ENCODE measurements at regions not wholly inside any gene's neighbourhood (a gene's known extent, or its start where the extent isn't known, plus 50 kb on each side); places are given as distances from the start of the nearest gene placed in this dataset.

DNA sequence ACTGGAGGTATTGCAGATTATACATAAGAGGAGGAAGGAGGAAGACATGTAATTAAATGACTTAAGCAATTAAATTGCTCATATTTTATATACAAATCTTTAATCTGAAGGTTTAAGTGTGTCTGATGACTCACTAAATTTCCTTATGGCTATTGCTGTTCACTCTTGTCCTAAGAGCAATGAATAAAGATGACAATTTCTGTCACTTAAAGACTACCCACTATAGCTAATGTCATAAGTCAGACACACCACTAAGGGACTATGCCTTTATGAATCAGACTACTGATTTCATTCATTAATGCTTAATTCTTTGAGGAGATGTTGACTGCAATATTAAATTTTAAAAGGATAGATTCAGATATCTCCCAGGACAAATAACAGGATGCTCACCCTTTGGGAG lies 1514.7 kb downstream of the PCDH18 start:
- no peaks in the 10 kb centered on the region for H3K4me1 ChIP-seq
- no peaks in the 10 kb centered on the region for H3K36me3 ChIP-seq
- H3K27ac ChIP-seq, result no peak overlapping the region
- DNase-seq, result no peak
- ATAC-seq, result no peak
- peaks cover 3% of the 10 kb centered on the region for H3K9me3 ChIP-seq
- H3K4me3 ChIP-seq, result no peak overlapping the region
- no peaks in the 10 kb centered on the region for H3K27me3 ChIP-seq (ENCODE audit: low read depth)
- TF ChIP-seq, protein P1, sequence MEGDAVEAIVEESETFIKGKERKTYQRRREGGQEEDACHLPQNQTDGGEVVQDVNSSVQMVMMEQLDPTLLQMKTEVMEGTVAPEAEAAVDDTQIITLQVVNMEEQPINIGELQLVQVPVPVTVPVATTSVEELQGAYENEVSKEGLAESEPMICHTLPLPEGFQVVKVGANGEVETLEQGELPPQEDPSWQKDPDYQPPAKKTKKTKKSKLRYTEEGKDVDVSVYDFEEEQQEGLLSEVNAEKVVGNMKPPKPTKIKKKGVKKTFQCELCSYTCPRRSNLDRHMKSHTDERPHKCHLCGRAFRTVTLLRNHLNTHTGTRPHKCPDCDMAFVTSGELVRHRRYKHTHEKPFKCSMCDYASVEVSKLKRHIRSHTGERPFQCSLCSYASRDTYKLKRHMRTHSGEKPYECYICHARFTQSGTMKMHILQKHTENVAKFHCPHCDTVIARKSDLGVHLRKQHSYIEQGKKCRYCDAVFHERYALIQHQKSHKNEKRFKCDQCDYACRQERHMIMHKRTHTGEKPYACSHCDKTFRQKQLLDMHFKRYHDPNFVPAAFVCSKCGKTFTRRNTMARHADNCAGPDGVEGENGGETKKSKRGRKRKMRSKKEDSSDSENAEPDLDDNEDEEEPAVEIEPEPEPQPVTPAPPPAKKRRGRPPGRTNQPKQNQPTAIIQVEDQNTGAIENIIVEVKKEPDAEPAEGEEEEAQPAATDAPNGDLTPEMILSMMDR (IDR thresholded peaks at IDR 0.05), result no peak
- intact Hi-C loops (cut with DNase I), result no loop called here

DNA sequence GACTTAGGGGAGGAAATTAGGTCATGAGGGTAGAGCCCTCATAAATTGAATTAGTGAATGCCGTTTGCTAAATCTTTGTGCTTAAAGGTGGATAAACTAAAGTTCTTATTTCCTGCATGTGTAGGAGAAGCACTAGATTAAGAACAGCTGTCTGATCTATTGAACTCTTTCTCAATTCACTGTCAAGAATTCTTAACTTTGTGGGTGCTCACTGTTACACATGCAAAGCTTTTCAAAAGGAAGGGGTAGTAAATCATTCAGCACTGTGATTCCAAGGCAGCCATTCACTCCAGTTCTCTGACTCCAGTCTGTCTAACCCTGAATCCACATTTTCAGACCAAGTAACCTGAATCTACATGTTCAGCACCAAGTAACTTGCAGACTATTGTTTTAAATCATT lies 1520.1 kb downstream of the PCDH18 start:
- no peak overlapping the region for H3K27ac ChIP-seq
- DNase-seq (no peak), ATAC-seq (no peak)
- intact Hi-C loops (cut with DNase I), result no loop called here
- H3K36me3 ChIP-seq, result no peaks in the 10 kb centered on the region
- H3K27me3 ChIP-seq (ENCODE audit: low read depth), result no peaks in the 10 kb centered on the region
- TF ChIP-seq, protein P1 (IDR thresholded peaks at IDR 0.05), result no peak
- no peaks in the 10 kb centered on the region for H3K4me1 ChIP-seq
- no peak overlapping the region for H3K4me3 ChIP-seq
- no peaks in the 10 kb centered on the region for H3K9me3 ChIP-seq

DNA sequence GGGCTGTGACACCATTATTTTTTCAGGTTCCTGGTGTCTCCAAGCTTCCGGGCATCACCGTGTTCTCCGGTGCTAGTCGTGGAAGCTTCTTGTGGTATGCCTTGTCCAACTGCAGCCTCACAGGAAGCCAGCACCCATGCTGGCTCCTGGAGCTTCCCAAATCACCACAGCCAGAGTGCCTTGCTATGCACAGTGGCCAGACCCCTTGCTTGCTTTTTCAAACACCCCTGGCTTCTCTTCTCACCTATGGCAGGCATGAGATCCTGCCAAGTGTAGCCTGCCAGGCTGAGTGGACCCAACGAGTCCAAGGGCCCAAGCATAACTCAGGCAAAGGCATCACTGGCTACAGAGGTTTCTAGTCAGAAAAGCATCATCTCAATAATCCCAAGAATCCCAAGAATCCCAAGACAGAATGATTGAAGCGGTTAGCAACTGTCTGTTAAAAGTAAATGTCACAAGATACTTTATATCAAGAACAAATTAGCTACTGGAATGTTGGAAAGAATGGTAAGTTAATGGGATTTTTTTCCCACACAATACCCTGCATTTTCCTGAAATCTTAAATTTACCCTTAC lies 1522.9 kb downstream of the PCDH18 start:
- TF ChIP-seq, protein P1 (IDR thresholded peaks at IDR 0.05), result no peak
- intact Hi-C loops (cut with DNase I), result no loop called here
- no peaks in the 10 kb centered on the region for H3K9me3 ChIP-seq
- DNase-seq (no peak), ATAC-seq (no peak)
- H3K36me3 ChIP-seq, result no peaks in the 10 kb centered on the region
- H3K4me1 ChIP-seq, result no peaks in the 10 kb centered on the region
- no peak overlapping the region for H3K4me3 ChIP-seq
- no peak overlapping the region for H3K27ac ChIP-seq
- H3K27me3 ChIP-seq (ENCODE audit: low read depth), result no peaks in the 10 kb centered on the region

DNA sequence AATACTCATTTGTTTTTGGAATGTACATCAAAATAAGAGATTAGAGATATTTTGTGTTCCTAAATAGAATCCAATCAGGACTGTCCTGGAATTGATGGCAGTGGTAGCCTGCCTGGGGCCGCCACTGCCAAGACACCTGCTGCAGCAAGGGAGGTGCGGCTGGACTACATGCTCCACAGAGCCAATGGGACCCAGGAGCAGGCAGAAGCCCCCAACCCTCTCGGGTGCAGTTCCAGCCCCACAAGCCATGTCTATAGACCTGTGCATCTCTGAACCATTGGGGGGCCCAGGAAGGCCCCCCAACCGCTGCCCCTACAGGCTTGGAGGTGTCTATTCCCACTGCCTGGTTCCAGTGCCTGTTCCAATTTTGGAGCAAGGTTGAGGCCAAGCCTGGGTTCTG lies 1524.3 kb downstream of the PCDH18 start:
- ATAC-seq, result peak in 1 of 2 donors; percentile 38
- no peak overlapping the region for H3K4me3 ChIP-seq
- DNase-seq, result no peak
- no peaks in the 10 kb centered on the region for H3K4me1 ChIP-seq
- intact Hi-C loops (cut with DNase I), result no loop called here
- no peaks in the 10 kb centered on the region for H3K36me3 ChIP-seq
- no peaks in the 10 kb centered on the region for H3K9me3 ChIP-seq
- H3K27me3 ChIP-seq (ENCODE audit: low read depth), result no peaks in the 10 kb centered on the region
- TF ChIP-seq, protein P1 (IDR thresholded peaks at IDR 0.05), result no peak
- no peak overlapping the region for H3K27ac ChIP-seq

DNA sequence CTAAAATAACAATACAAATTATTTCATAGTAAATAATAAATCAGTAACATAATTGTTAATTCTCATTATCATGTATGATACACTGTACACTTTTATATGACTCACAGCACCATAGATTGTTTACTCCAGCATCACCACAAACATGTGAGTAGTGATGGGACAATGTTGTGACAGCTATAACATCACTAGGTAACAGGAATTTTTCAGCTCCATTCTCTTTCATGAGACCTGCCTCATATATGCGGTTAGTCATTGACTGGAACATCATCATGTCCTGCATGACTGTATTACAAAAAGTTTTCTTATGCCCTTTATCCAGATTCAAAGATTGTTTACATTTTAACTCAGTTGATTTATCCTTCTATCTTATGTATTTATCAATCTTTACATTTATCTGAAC lies 1530.0 kb downstream of the PCDH18 start:
- TF ChIP-seq, protein P1 (IDR thresholded peaks at IDR 0.05), result no peak
- Histone ChIP-seq H3K27ac (no peak overlapping the region), H3K27me3 (ENCODE audit: low read depth) (no peaks in the 10 kb centered on the region), H3K36me3 (no peaks in the 10 kb centered on the region), H3K9me3 (no peaks in the 10 kb centered on the region), H3K4me1 (no peaks in the 10 kb centered on the region), H3K4me3 (no peak overlapping the region)
- DNase-seq (no peak), ATAC-seq (no peak)
- intact Hi-C loops (cut with DNase I), result no loop called here

DNA sequence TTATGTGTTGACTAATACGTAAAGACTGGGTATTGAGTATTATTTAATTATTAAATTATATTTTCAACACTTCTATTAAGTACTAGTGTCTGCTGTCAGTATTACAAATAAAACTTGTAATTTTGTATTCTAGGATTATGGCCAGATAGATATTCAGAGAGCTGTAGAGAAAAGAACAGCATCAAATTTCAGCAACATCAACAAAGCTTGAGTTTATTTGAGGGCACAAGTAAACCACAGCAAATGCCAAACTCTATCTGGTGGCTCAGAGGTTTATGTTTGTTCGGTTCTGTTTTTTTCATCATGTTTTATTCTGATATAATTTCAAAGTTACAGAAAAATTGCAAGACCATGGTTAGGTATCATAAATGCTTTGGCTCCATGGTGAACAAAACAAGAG lies 1530.5 kb downstream of the PCDH18 start:
- TF ChIP-seq, protein P1 (IDR thresholded peaks at IDR 0.05), result no peak
- no peak overlapping the region for H3K4me3 ChIP-seq
- no peak for DNase-seq
- no peak for ATAC-seq
- H3K36me3 ChIP-seq, result no peaks in the 10 kb centered on the region
- H3K27ac ChIP-seq, result no peak overlapping the region
- intact Hi-C loops (cut with DNase I), result no loop called here
- H3K9me3 ChIP-seq, result no peaks in the 10 kb centered on the region
- no peaks in the 10 kb centered on the region for H3K4me1 ChIP-seq
- no peaks in the 10 kb centered on the region for H3K27me3 ChIP-seq (ENCODE audit: low read depth)

All from lower lobe of right lung (tissue), 2 donors.